Kidney glomerular epithelial cell (primary cell): ENCODE measurements at regions not wholly inside any gene's neighbourhood (a gene's known extent, or its start where the extent isn't known, plus 50 kb on each side); places are given as distances from the start of the nearest gene placed in this dataset.
"Not testable (repeated sequence)": the region's sequence is repeated elsewhere in the genome, so short reads cannot be mapped to it uniquely, and the experiment has no call there.

ENCODE experiments used
- DNase-seq: peaks from one replicate; lab custom pipeline; 2025; lab: John Stamatoyannopoulos, UW

- DNase-seq = no peak
These were observed 56.3 kb downstream of the SOX14 start for GRCh38 chr3:137820366-137820765.

- no peak for DNase-seq
These were observed 71.0 kb downstream of the SOX14 start for GRCh38 chr3:137835096-137835495.

GRCh38 chr3:137845194-137845593 is 81.1 kb downstream of the SOX14 start:
- DNase-seq = no peak

GRCh38 chr3:137845666-137846065 is 81.6 kb downstream of the SOX14 start:
- DNase-seq = no peak

GRCh38 chr3:137852391-137852830 is 88.3 kb downstream of the SOX14 start:
- DNase-seq = no peak

- no peak for DNase-seq
These were observed 90.6 kb downstream of the SOX14 start for GRCh38 chr3:137854533-137855261.

GRCh38 chr3:137866001-137866400 is 101.9 kb downstream of the SOX14 start:
- no peak for DNase-seq

- DNase-seq = no peak
These were observed 102.8 kb downstream of the SOX14 start for GRCh38 chr3:137866933-137867332.

GRCh38 chr3:137867611-137868010 is 103.5 kb downstream of the SOX14 start:
- no peak for DNase-seq

GRCh38 chr3:137869022-137869421 is 104.9 kb downstream of the SOX14 start:
- DNase-seq = no peak

- DNase-seq = not testable (repeated sequence)
These were observed 108.5 kb downstream of the SOX14 start for GRCh38 chr3:137872589-137872988.

- DNase-seq = not testable (repeated sequence)
These were observed 113.1 kb upstream of the CLDN18 start for GRCh38 chr3:137896842-137897241.

- DNase-seq = no peak
These were observed 102.8 kb upstream of the CLDN18 start for GRCh38 chr3:137906985-137907649.

GRCh38 chr3:137924628-137925027 is 85.3 kb upstream of the CLDN18 start:
- no peak for DNase-seq

- DNase-seq = no peak
These were observed 84.9 kb upstream of the CLDN18 start for GRCh38 chr3:137925080-137925479.

- no peak for DNase-seq
These were observed 83.0 kb upstream of the CLDN18 start for GRCh38 chr3:137926991-137927390.

- no peak for DNase-seq
These were observed 79.0 kb upstream of the CLDN18 start for GRCh38 chr3:137930976-137931375.

- no peak for DNase-seq
These were observed 71.1 kb upstream of the CLDN18 start for GRCh38 chr3:137938876-137939275.

GRCh38 chr3:137944593-137944992 is 65.4 kb upstream of the CLDN18 start:
- no peak for DNase-seq

GRCh38 chr3:137946356-137946973 is 63.5 kb upstream of the CLDN18 start:
- DNase-seq = peak; percentile 69

GRCh38 chr3:137947117-137947516 is 62.8 kb upstream of the CLDN18 start:
- DNase-seq = no peak

GRCh38 chr3:137948400-137949072 is 61.4 kb upstream of the CLDN18 start:
- no peak for DNase-seq

- no peak for DNase-seq
These were observed 51.3 kb upstream of the CLDN18 start for GRCh38 chr3:137958636-137959035.
